ENCODE measurements at regions not wholly inside any gene's neighbourhood (a gene's known extent, or its start where the extent isn't known, plus 50 kb on each side); places are given as distances from the start of the nearest gene placed in this dataset.

- TF ChIP-seq CTCF (IDR thresholded peaks at IDR 0.05; ENCODE audit: low read depth, low read length, missing input control) (no peak), YY1 (IDR thresholded peaks at IDR 0.05) (no peak), SP1 (IDR thresholded peaks at IDR 0.05) (no peak), REST (IDR thresholded peaks at IDR 0.05) (no peak), EGR1 (IDR thresholded peaks at IDR 0.05; ENCODE audit: low read depth in 2 of 2) (no peak), ZBTB33 (IDR thresholded peaks at IDR 0.05) (no peak), JUND (IDR thresholded peaks at IDR 0.05) (no peak), NR2F2 (IDR thresholded peaks at IDR 0.05) (no peak), TAF1 (conservative IDR thresholded peaks at IDR 0.05) (no peak), FOXA1 (IDR thresholded peaks at IDR 0.05) (no peak), MAX (IDR thresholded peaks at IDR 0.05) (no peak), GABPA (IDR thresholded peaks at IDR 0.05 in 1 of 2, conservative IDR thresholded peaks at IDR 0.05 in 1 of 2) (no peak)
Measured at GRCh38 chrX:63186137-63186536, 165.0 kb downstream of the SPIN4 start.
